ENCODE measurements at regions not wholly inside any gene's neighbourhood (a gene's known extent, or its start where the extent isn't known, plus 50 kb on each side); places are given as distances from the start of the nearest gene placed in this dataset.
A peak's percentile ranks its signal among the peaks of the same experiment; 100 is the strongest.

GRCh38 chr4:62901101-62901500 lies 1508.1 kb downstream of the TECRL start:
- DNase-seq (ENCODE audit: low read depth in 2 of 2): no peak

DNA sequence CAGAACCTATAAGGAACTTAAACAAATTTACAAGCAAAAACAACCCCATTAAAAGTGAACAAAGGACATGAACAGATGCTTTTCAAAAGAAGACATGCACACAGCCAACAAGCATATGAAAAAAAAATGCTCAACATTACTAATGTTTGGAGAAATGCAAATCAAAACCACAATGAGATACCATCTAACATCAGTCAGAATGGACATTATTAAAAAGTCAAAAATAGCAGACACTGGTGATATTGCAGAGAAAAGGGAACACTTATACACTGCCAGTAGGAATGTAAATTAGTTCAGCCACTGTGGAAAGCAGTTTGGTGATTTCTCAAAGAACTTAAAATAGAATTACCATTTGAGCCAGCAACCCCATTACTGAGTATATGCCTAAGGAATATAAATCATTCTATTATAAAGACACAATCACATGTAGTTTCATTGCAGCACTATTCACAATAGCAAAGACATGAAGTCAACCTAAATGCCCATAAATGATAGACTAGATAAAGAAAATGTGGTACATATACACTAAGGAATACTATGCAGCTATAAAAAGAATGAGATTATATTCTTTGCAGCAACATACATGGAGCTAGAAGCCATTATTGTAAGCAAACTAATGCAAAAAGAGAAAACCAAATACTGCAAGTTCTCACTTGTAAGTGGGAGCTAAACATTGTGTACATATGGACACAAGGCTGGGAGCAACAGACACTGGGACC lies 1509.4 kb downstream of the TECRL start:
- no peak for DNase-seq (ENCODE audit: low read depth in 2 of 2)

- DNase-seq (ENCODE audit: low read depth in 2 of 2): no peak
Measured at GRCh38 chr4:62898115-62898514, 1511.1 kb downstream of the TECRL start.

- no peak for DNase-seq (ENCODE audit: low read depth in 2 of 2)
Measured at GRCh38 chr4:62896721-62897120, 1512.5 kb downstream of the TECRL start.

- DNase-seq (ENCODE audit: low read depth in 2 of 2): no peak
Measured at GRCh38 chr4:62881901-62882300, 1527.3 kb downstream of the TECRL start.

- no peak for DNase-seq (ENCODE audit: low read depth in 2 of 2)
Measured at GRCh38 chr4:62881210-62881609, 1528.0 kb downstream of the TECRL start.

- DNase-seq (ENCODE audit: low read depth in 2 of 2): no peak
Measured at GRCh38 chr4:62872856-62873255, 1536.4 kb downstream of the TECRL start.

DNA sequence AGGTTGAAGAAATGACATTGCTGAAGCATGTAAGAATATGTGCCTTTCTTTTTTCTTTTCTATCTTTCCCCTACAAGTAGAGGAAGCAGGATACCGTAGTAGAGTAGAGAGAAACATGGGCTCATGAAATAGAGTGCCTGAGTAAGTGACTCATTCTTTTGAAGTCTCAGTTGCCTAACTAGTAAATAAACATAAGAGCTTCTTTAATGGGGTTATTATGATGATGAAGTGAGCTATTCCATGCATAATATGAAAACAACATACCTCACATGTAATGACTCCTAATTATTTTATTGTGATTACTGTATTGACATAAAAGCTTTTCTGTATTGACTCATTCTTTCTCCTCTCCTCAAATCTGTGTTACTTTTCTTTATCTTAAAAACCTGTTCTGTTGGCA lies 1538.2 kb downstream of the TECRL start:
- no peak for DNase-seq (ENCODE audit: low read depth in 2 of 2)

GRCh38 chr4:62870451-62870850 lies 1538.8 kb downstream of the TECRL start:
- no peak for DNase-seq (ENCODE audit: low read depth in 2 of 2)

GRCh38 chr4:62865261-62865660 lies 1544.0 kb downstream of the TECRL start:
- no peak for DNase-seq (ENCODE audit: low read depth in 2 of 2)

DNA sequence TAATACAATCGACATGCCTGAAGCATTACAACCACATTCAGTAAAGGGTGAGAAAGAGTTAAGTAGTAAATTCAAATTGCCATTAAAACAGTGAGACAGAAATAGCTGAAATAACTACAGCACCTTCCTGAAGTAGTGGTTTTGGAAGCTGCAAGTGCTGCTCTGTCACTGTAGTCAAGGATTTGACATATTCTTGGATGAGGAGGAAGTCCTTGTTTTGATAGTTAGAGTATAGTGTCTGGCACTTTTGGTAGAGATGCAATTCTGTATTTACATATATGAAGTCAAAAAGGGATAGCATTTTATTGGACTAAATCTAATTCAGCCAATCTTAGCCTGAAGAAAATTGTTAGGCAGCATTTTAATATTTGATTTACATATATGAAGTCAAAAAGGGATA lies 1559.6 kb downstream of the TECRL start:
- DNase-seq (ENCODE audit: low read depth in 2 of 2): no peak

- no peak for DNase-seq (ENCODE audit: low read depth in 2 of 2)
Measured at GRCh38 chr4:62835631-62836030, 1573.6 kb downstream of the TECRL start.

DNA sequence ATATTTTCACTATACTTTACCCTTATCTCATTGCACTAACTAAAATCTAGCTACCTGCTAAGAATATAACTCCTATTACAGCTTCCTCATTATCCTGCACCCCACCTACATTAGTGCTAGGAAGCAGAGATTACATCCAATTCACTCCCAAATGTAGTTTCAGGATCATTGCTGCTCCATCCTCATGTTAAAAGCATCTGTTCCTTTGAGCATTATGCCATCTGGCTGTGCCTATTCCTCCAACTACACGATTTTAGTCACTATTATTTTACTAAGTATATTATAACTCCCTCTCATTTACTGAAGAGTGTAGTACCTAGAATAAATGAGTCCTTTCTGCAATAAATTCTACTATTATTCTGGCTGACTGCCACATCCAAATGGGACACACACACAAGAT lies 1586.9 kb downstream of the TECRL start:
- no peak for DNase-seq (ENCODE audit: low read depth in 2 of 2)

GRCh38 chr4:62816566-62816965 lies 1592.7 kb downstream of the TECRL start:
- DNase-seq (ENCODE audit: low read depth in 2 of 2): no peak

DNA sequence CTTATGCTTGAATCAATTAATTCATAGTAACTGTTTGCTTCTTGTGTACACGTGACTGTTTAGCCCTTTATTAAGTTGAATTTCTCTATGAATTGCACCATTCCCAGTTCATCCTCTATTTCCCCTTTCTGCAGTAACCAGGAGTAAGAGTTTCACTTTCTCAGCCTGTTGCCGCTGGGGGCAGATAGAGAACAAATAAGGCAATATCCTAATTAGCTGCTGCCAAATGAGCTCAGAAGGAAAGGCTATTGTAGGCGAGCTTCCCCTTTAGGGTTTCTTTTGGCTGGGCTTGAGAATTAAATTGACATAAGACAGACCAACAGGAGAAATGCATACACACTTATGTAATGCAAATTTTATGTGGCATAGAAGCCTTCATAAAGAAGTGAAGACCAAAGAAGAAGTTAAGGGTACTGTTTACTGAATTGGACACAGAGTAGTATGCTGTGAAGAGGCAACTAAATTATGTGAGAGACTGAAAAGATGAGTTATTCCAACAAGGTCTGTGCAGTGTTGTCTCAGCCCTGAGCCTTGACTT lies 1594.7 kb downstream of the TECRL start:
- DNase-seq (ENCODE audit: low read depth in 2 of 2): no peak

- DNase-seq (ENCODE audit: low read depth in 2 of 2): no peak
Measured at GRCh38 chr4:62806816-62807215, 1602.4 kb downstream of the TECRL start.

DNA sequence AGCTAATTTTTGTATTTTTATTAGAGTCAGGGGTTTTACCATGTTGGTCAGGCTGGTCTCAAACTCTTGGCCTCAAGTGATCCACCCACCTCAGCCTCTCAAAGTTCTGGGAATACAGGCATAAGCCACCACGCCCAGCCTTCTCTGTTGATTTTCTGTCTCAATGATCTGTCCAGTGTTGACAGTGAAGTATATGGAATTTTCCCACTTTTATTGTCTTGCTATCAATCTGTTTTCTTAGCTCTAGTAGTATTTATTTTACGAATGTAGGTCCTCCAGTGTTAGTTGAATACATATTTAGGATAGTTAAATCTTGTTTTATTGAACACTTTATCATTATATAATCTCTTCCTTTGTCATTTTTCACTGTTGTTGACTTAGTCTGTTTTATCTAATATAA lies 1603.9 kb downstream of the ADGRL3 start:
- DNase-seq (ENCODE audit: low read depth in 2 of 2): no peak

DNA sequence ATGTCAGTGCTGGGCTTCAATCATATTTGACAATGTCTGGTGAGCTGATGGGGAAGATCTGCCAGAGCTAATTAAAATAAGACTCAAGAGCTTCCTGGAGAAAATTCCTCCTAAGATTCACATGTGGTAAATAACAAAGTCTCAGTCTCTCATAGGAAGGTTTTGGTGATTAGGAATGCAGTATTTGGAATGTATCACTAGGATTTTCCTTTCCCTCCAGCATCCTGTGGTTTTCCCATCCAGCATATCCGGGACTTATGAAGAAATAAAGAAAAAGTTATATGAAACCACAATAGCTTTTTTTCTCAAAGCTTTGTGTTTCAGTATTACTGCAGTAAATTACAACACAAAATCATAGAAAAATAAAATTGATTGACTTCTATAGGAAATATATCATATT lies 1597.1 kb downstream of the ADGRL3 start:
- peak in 1 of 2 experiments; percentile 4 for DNase-seq (ENCODE audit: low read depth in 2 of 2)

- DNase-seq (ENCODE audit: low read depth in 2 of 2): no peak
Measured at GRCh38 chr4:62791386-62791785, 1591.3 kb downstream of the ADGRL3 start.

DNA sequence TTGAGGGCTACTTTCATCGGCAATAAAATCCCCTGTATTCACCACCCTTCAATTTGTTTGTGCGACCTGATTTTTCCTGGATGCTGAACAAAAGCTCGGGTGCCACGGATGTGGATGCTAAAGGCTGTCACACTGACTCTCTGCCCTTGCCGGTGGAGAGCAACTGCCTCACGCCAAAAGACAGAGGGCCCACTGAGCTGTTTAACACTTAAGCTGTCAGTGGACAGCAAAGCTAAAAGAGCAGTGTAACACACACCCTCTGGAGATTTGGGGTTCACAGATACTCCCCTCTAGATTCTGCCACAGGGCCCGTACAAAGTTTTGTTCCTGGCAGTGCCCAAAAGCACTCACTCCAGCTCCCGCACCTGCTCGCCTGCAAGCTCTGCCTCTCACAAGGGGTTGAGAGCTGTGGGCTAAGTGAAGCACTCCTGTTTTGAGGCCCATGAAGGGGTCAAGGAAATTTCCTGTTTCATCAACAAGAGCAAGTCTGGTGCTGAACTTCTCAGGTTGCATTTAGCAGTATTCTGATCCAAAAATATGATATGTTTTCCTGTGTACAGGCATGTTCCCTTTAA lies 1571.9 kb downstream of the ADGRL3 start:
- DNase-seq (ENCODE audit: low read depth in 2 of 2): no peak

GRCh38 chr4:62740296-62740695 lies 1540.2 kb downstream of the ADGRL3 start:
- no peak for DNase-seq (ENCODE audit: low read depth in 2 of 2)

- DNase-seq (ENCODE audit: low read depth in 2 of 2): no peak
Measured at GRCh38 chr4:62717154-62717553, 1517.0 kb downstream of the ADGRL3 start.

GRCh38 chr4:62711575-62711974 lies 1511.4 kb downstream of the ADGRL3 start:
- DNase-seq (ENCODE audit: low read depth in 2 of 2): no peak
